EL (cell line): ENCODE measurements at regions not wholly inside any gene's neighbourhood (a gene's known extent, or its start where the extent isn't known, plus 50 kb on each side); places are given as distances from the start of the nearest gene placed in this dataset.
A peak's percentile ranks its signal among the peaks of the same experiment; 100 is the strongest.

Source experiments
- DNase-seq: peaks from one replicate; pipeline ENCODE4 v3.0.0-alpha.2; 2016

DNA sequence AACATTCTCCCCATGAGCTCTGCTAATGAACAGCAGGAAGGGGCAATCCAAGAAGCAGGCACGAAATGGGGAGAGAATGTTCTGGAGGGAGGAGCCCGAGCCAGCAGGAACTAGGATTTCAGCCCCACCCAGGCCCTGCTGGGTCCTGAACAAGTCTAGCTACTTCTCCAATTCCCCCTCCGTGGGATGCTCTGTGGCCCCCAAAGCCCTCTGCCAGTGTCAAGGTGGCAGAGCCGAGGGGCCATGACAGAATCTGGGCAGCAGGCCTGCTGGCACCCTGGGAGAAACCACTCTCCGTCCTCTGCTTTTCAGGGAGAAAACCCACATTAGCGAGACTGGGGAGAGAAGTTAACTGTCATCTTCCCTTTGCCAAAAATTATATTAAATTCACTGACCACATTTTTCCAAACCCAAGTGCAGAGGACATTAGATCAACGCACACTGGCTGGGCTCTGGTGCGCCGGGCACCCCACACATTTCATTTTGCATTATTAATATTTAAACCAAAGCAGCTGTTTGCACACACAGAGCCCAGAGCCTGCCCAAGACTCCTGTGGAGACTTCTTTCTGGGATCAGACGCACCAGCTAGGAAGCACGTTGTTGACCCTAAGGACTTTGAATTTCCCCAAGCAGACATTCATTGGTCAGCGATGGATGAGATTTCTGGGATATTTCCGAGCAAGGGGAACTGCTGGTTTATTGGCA is 80.2 kb upstream of the PKDCC start:
- no peak for DNase-seq

- no peak for DNase-seq
Observed at GRCh38 chr2:41968182-41968578, 79.6 kb upstream of the PKDCC start.

- no peak for DNase-seq
Observed at GRCh38 chr2:41970988-41971660, 76.7 kb upstream of the PKDCC start.

- DNase-seq = no peak
Observed at GRCh38 chr2:41972179-41972578, 75.6 kb upstream of the PKDCC start.

DNA sequence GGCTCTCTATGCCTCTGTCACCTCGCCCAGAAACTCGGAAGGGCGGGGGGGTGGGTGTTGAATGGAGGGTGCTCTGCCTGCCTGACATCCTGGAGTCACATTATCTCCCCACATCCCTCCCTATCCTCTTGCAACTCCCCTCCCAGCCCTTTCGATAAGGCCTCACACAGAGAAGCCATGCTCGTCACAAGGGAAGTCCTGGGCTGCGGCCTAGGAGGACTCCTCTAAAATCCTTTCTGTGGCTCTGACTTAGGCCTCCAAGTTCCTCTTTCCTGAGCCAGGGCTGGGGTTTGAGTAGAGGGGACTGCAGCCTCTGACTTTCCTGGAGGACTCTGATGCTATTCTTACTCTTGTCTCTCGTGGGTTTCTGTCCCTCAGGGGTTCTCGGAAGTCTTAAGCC is 75.0 kb upstream of the PKDCC start:
- DNase-seq = no peak

GRCh38 chr2:41973871-41974270 is 74.0 kb upstream of the PKDCC start:
- DNase-seq = no peak

DNA sequence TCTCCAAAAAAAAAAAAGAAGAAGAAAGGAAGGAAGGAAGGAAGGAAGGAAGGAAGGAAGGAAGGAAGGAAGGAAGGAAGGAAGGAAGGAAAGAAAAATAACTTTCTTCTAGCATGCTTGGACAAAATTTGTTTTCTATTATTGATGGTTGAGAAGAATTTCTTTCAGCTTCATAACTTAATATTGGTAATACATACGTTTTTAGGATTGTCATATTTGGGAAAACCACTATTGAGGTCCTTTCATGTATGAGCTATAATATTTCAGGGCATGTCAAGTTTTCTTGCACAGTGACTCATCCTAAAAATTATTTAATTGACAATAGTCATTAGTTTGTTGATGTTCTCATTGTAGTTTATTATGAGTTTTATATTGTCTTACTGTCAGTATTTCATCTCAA is 66.4 kb upstream of the PKDCC start:
- no peak for DNase-seq

GRCh38 chr2:41985573-41986095 is 62.2 kb upstream of the PKDCC start:
- DNase-seq = no peak

DNA sequence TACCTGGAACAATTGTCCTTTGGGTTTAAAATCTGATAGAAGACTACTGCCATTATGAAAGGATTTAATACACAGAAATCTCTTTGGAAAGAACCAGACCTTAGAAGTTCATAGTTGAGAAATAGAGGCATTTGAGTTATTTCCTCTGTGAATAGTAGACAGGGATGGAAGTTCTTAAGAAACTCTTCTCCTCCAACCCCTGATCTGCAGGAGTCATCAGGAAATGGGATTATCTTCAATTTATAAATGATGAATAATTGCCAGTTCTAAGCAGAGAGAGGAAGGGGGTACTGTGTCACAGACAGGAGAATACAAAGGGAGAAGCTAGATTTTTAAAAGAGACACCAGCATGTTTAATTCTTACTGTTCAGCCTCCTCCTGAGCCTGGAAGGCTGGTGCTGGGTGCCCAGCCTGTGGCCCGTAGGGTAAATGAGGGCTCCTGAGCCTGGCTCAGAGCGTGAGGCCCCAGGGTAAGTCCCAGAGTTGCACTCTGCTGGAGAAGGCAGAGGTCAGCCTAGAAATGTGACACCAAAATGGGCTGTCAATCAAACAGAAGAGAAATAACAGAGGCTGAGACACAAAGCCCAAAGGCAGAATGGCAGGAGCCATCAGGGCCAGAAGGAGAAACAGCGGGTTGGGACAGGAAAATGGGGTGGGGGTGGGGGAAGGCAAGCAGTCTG is 58.2 kb upstream of the PKDCC start:
- no peak for DNase-seq

- DNase-seq = no peak
Observed at GRCh38 chr2:41990245-41990644, 57.6 kb upstream of the PKDCC start.

- no peak for DNase-seq
Observed at GRCh38 chr2:41990688-41991087, 57.1 kb upstream of the PKDCC start.

DNA sequence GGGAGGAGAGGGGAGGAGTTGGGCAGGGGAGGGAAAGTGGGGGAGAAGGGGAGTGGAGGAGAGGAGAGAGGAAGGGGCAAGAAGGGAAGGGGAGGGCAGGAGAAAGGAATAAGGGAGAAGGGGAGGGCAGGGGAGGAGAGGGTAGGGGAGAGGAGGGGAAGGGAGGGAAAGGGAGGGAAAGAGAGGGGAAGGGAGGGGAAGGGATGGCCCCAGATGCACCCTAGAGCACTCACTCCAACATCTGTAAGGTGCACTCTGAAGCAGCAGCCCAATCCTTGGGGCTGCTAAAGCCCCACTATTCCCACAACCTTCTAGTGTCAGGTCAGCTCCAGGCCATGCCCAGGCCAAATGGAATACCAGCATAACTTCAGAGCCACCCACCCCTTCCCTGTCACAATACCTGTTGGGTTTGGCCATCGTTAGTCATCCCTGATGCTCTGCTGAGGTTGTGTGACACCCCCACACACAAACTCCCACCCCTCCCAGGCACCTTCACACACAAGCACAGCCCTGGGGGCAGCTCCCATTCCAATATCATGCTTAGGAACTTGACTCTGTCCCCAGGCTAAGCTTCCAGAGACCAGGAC is 55.7 kb upstream of the PKDCC start:
- DNase-seq = no peak

DNA sequence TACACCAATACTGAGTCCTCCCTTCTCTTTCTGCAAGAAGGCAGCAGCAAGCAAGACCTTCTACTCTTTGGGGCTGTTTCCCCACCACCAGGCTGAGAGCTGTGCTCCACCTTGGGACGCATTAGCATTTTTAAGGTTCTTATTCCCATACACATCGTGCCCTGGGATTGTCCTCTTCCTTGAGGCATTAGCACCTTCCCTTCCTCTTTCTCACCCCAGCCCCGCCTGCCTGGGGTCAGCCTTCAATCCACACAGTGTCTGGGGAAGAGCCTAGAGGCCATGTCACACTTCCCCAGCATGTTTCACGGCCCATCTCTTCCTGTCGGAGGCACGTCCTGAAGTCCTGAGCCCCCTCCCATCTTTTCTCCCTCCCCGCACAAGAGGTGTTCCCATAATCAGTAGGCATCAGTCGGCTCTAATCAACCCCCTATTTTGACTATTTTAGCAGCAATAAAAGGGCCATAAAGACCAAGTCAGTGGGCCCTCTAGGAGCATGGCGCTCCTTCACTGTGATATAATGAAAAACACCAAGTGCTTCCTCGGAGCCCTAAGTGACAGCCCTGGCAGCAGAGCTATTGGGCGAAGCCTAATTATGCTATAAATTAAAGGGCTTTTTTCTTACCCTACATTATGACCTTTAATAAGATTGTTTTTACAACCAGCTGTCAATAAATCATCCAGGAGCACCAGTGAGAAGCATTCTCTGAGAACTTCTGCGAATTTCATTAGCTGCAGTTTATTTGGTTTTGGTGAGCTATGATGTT is 55.0 kb upstream of the PKDCC start:
- DNase-seq = no peak

DNA sequence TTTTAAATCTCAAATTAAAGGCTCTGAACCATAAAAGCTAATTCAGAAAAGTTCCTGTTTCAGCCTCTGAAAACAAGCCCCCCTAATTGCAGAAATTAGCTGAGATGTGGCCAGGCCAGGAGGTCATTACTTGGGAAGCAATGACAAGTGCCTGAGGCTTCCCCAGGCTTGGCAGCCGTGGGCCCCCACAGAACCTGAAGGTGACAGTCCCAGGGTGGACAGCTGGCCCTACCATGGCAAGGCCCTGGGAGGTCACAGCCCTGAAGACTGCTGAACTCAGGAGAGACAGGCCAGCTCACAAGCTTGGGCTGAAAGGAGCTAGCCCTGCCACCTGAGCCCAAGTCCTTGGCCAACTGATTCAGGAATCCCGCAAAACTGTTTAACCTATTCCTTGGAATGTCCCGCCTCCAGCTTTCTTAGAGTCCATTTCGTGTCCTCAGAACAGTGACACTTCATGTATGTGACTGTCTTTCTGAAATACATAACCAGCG is 54.3 kb upstream of the PKDCC start:
- DNase-seq = no peak

DNA sequence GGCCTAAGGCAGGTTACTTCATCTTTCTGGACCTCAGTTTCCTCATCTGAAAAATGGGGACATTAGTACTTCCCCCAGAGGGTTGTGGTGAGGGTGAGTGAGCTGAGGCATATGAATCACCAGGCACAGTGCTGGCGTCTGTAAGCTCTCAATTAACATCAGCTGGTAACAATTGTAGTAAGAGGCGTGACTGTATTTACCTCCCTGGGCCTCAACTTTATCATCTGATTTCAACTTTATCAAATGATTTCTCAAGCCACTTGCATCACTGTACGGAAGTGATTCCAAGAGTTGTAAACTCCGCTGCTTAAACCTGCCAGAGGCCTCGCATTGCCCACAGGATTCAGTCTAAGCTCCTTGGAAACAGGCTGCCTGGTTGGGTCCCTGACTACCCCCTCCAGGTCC is 53.6 kb upstream of the PKDCC start:
- DNase-seq = peak; percentile 26

GRCh38 chr2:41994661-41995060 is 53.2 kb upstream of the PKDCC start:
- no peak for DNase-seq

GRCh38 chr2:41997561-41997960 is 50.3 kb upstream of the PKDCC start:
- DNase-seq = no peak
